ENCODE measurements at regions not wholly inside any gene's neighbourhood (a gene's known extent, or its start where the extent isn't known, plus 50 kb on each side); places are given as distances from the start of the nearest gene placed in this dataset.
"Not testable (repeated sequence)": the region's sequence is repeated elsewhere in the genome, so short reads cannot be mapped to it uniquely, and the experiment has no call there.

- POLR2A ChIA-PET: no interaction called here
- no peaks in the 10 kb centered on the region for H3K4me1 Mint-ChIP-seq (ENCODE audit: low read depth)
- CTCF ChIA-PET: no interaction called here
- no peak overlapping the region for H3K4me3 Mint-ChIP-seq
- H3K36me3 Mint-ChIP-seq (ENCODE audit: low read depth): no peaks in the 10 kb centered on the region
- H3K27me3 Mint-ChIP-seq (ENCODE audit: low read depth): no peaks in the 10 kb centered on the region
- no peak overlapping the region for H3K27ac Mint-ChIP-seq
- no peaks in the 10 kb centered on the region for H3K9me3 Mint-ChIP-seq (ENCODE audit: insufficient read depth)
- DNase-seq (no peak), ATAC-seq (no peak)
Measured at GRCh38 chr6:4412077-4412476, 276.7 kb upstream of the ECI2 start.

GRCh38 chr6:4407710-4408109, 272.3 kb upstream of the ECI2 start:
- H3K27me3 Mint-ChIP-seq (ENCODE audit: low read depth); CTCF ChIA-PET; H3K36me3 Mint-ChIP-seq (ENCODE audit: low read depth); ATAC-seq; H3K9me3 Mint-ChIP-seq (ENCODE audit: insufficient read depth); H3K4me1 Mint-ChIP-seq (ENCODE audit: low read depth); POLR2A ChIA-PET; DNase-seq; H3K27ac Mint-ChIP-seq; H3K4me3 Mint-ChIP-seq: not testable (repeated sequence)

- Mint-ChIP-seq H3K9me3 (ENCODE audit: insufficient read depth) (no peaks in the 10 kb centered on the region), H3K4me3 (no peak overlapping the region), H3K4me1 (ENCODE audit: low read depth) (no peaks in the 10 kb centered on the region), H3K27ac (no peak overlapping the region), H3K36me3 (ENCODE audit: low read depth) (no peaks in the 10 kb centered on the region), H3K27me3 (ENCODE audit: low read depth) (no peaks in the 10 kb centered on the region)
- CTCF ChIA-PET: no interaction called here
- POLR2A ChIA-PET: no interaction called here
- ATAC-seq (no peak), DNase-seq (no peak)
Measured at GRCh38 chr6:4405621-4406212, 270.3 kb upstream of the ECI2 start.

GRCh38 chr6:4404415-4404814, 269.0 kb upstream of the ECI2 start:
- H3K4me3 Mint-ChIP-seq: no peak overlapping the region
- POLR2A ChIA-PET: no interaction called here
- H3K4me1 Mint-ChIP-seq (ENCODE audit: low read depth): no peaks in the 10 kb centered on the region
- DNase-seq: no peak
- H3K36me3 Mint-ChIP-seq (ENCODE audit: low read depth): no peaks in the 10 kb centered on the region
- CTCF ChIA-PET: no interaction called here
- no peak for ATAC-seq
- no peak overlapping the region for H3K27ac Mint-ChIP-seq
- H3K27me3 Mint-ChIP-seq (ENCODE audit: low read depth): no peaks in the 10 kb centered on the region
- H3K9me3 Mint-ChIP-seq (ENCODE audit: insufficient read depth): no peaks in the 10 kb centered on the region

GRCh38 chr6:4403828-4404227, 268.5 kb upstream of the ECI2 start:
- ChIA-PET CTCF (no interaction called here), POLR2A (no interaction called here)
- no peak overlapping the region for H3K4me3 Mint-ChIP-seq
- H3K27me3 Mint-ChIP-seq (ENCODE audit: low read depth): no peaks in the 10 kb centered on the region
- no peaks in the 10 kb centered on the region for H3K4me1 Mint-ChIP-seq (ENCODE audit: low read depth)
- H3K9me3 Mint-ChIP-seq (ENCODE audit: insufficient read depth): no peaks in the 10 kb centered on the region
- ATAC-seq: no peak
- H3K27ac Mint-ChIP-seq: no peak overlapping the region
- H3K36me3 Mint-ChIP-seq (ENCODE audit: low read depth): no peaks in the 10 kb centered on the region
- no peak for DNase-seq

- Mint-ChIP-seq H3K36me3 (ENCODE audit: low read depth) (no peaks in the 10 kb centered on the region), H3K9me3 (ENCODE audit: insufficient read depth) (no peaks in the 10 kb centered on the region), H3K4me1 (ENCODE audit: low read depth) (no peaks in the 10 kb centered on the region), H3K27me3 (ENCODE audit: low read depth) (no peaks in the 10 kb centered on the region), H3K27ac (no peak overlapping the region), H3K4me3 (no peak overlapping the region)
- CTCF ChIA-PET: no interaction called here
- POLR2A ChIA-PET: no interaction called here
- ATAC-seq (no peak), DNase-seq (no peak)
Measured at GRCh38 chr6:4403023-4403752, 267.8 kb upstream of the ECI2 start.

- Mint-ChIP-seq H3K27me3 (ENCODE audit: low read depth) (no peaks in the 10 kb centered on the region), H3K4me3 (no peak overlapping the region), H3K4me1 (ENCODE audit: low read depth) (no peaks in the 10 kb centered on the region), H3K36me3 (ENCODE audit: low read depth) (no peaks in the 10 kb centered on the region), H3K9me3 (ENCODE audit: insufficient read depth) (no peaks in the 10 kb centered on the region), H3K27ac (no peak overlapping the region)
- DNase-seq (no peak), ATAC-seq (no peak)
- POLR2A ChIA-PET: no interaction called here
- CTCF ChIA-PET: no interaction called here
Measured at GRCh38 chr6:4402477-4402976, 267.2 kb upstream of the ECI2 start.

- Mint-ChIP-seq H3K36me3 (ENCODE audit: low read depth) (no peaks in the 10 kb centered on the region), H3K4me1 (ENCODE audit: low read depth) (no peaks in the 10 kb centered on the region), H3K4me3 (no peak overlapping the region), H3K27ac (no peak overlapping the region), H3K27me3 (ENCODE audit: low read depth) (no peaks in the 10 kb centered on the region), H3K9me3 (ENCODE audit: insufficient read depth) (no peaks in the 10 kb centered on the region)
- DNase-seq: no peak
- POLR2A ChIA-PET: no interaction called here
- CTCF ChIA-PET: no interaction called here
- ATAC-seq: no peak
Measured at GRCh38 chr6:4401408-4402368, 266.3 kb upstream of the ECI2 start.

- Mint-ChIP-seq H3K4me1 (ENCODE audit: low read depth) (no peaks in the 10 kb centered on the region), H3K9me3 (ENCODE audit: insufficient read depth) (no peaks in the 10 kb centered on the region), H3K27ac (no peak overlapping the region), H3K36me3 (ENCODE audit: low read depth) (no peaks in the 10 kb centered on the region), H3K27me3 (ENCODE audit: low read depth) (peaks cover 11% of the 10 kb centered on the region), H3K4me3 (no peak overlapping the region)
- ATAC-seq (no peak), DNase-seq (no peak)
- POLR2A ChIA-PET: no interaction called here
- CTCF ChIA-PET: no interaction called here
Measured at GRCh38 chr6:4399656-4400055, 264.3 kb upstream of the ECI2 start.

GRCh38 chr6:4398791-4399190, 263.4 kb upstream of the ECI2 start:
- no peak for DNase-seq
- no peak overlapping the region for H3K4me3 Mint-ChIP-seq
- peaks cover 12% of the 10 kb centered on the region for H3K27me3 Mint-ChIP-seq (ENCODE audit: low read depth)
- ChIA-PET CTCF (no interaction called here), POLR2A (no interaction called here)
- no peak for ATAC-seq
- H3K9me3 Mint-ChIP-seq (ENCODE audit: insufficient read depth): no peaks in the 10 kb centered on the region
- no peaks in the 10 kb centered on the region for H3K4me1 Mint-ChIP-seq (ENCODE audit: low read depth)
- H3K36me3 Mint-ChIP-seq (ENCODE audit: low read depth): no peaks in the 10 kb centered on the region
- no peak overlapping the region for H3K27ac Mint-ChIP-seq

- ChIA-PET CTCF (interaction anchor here (0.6 kb wide), 1 partner anchor 419 kb away, joined by 3 read pairs; no protein-coding TSS in a partner anchor), POLR2A (no interaction called here)
- H3K9me3 Mint-ChIP-seq (ENCODE audit: insufficient read depth): no peaks in the 10 kb centered on the region
- DNase-seq (no peak), ATAC-seq (no peak)
- H3K27ac Mint-ChIP-seq: no peak overlapping the region
- no peak overlapping the region for H3K4me3 Mint-ChIP-seq
- no peaks in the 10 kb centered on the region for H3K4me1 Mint-ChIP-seq (ENCODE audit: low read depth)
- peaks cover 12% of the 10 kb centered on the region for H3K27me3 Mint-ChIP-seq (ENCODE audit: low read depth)
- H3K36me3 Mint-ChIP-seq (ENCODE audit: low read depth): no peaks in the 10 kb centered on the region
Measured at GRCh38 chr6:4397307-4397706, 261.9 kb upstream of the ECI2 start.

GRCh38 chr6:4396044-4396443, 260.7 kb upstream of the ECI2 start:
- Mint-ChIP-seq H3K27ac (no peak overlapping the region), H3K36me3 (ENCODE audit: low read depth) (no peaks in the 10 kb centered on the region), H3K27me3 (ENCODE audit: low read depth) (peaks cover 12% of the 10 kb centered on the region), H3K4me3 (no peak overlapping the region), H3K9me3 (ENCODE audit: insufficient read depth) (no peaks in the 10 kb centered on the region), H3K4me1 (ENCODE audit: low read depth) (no peaks in the 10 kb centered on the region)
- no peak for ATAC-seq
- CTCF ChIA-PET: no interaction called here
- POLR2A ChIA-PET: no interaction called here
- no peak for DNase-seq
